Psoas muscle (tissue), 7 donors: ENCODE measurements at regions not wholly inside any gene's neighbourhood (a gene's known extent, or its start where the extent isn't known, plus 50 kb on each side); places are given as distances from the start of the nearest gene placed in this dataset.

ENCODE experiments used
- ATAC-seq, 4 donors: fragments of 200-7000 bp; cut with Tn5 transposase; one replicate each; pipeline ENCODE4 v1.9.1; 2020; ENCODE audit warnings: moderate library complexity in 3 of 4, mild to moderate bottlenecking in 2 of 4
- DNase-seq, 2 donors: peaks; one replicate each; pipeline ENCODE4 v3.0.0-alpha.2; 2020
- H3K27ac ChIP-seq: fragments of 200-600 bp; one replicate; pipeline ENCODE4 v1.8.0; 2022
- H3K27me3 ChIP-seq, 3 donors: fragments of 200-600 bp in 1 of 3; one replicate each; pipeline versions ENCODE4 v1.6.1 to v1.8.0; 2013 to 2022; ENCODE audit warnings: low read length in 2 of 3, mild to moderate bottlenecking in 2 of 3, moderate library complexity in 1 of 3; ENCODE audit not compliant: insufficient read depth in 3 of 3
- H3K36me3 ChIP-seq, 2 donors: fragments of 200-600 bp in 1 of 2; one replicate each; pipeline versions ENCODE4 v1.6.1 to v1.8.0; 2013 to 2022; ENCODE audit warnings: low read depth in 1 of 2, mild to moderate bottlenecking in 1 of 2, moderate library complexity in 1 of 2; ENCODE audit not compliant: insufficient read depth in 1 of 2
- H3K4me1 ChIP-seq: fragments of 200-600 bp; one replicate; pipeline ENCODE4 v1.8.0; 2022
- H3K4me3 ChIP-seq: fragments of 200-600 bp; one replicate; pipeline ENCODE4 v1.8.0; 2022; ENCODE audit warnings: mild to moderate bottlenecking
- H3K9me3 ChIP-seq: fragments of 200-600 bp; one replicate; pipeline ENCODE4 v1.8.0; 2022
- WGBS, 3 donors: extraction: QIAGEN DNeasy Blood & Tissue Kit; methylation state at CpG; one replicate each; pipeline versions ENCODE4 v1.1.6 to v1.1.7; 2013; 5-methylcytosine and 5-hydroxymethylcytosine counted together
- intact Hi-C, 2 donors: fragments of 100-400 bp; cut with DNase I; formaldehyde crosslinking; loops; one replicate each; pipeline versions ENCODE4 v1.11.0 to v1.14.2; 2022
- TF ChIP-seq, protein P1 (sequence below): fragments of 200-600 bp; IDR thresholded peaks from one replicate; pipeline ENCODE4 v1.8.0; 2022; ENCODE audit warnings: antibody characterized with exemption
- donor health status: healthy with polysubstance abuse.
- donor health status: DM: no; HTN: no; CAD: no; lungs with moderate emphysema.
- donor health status: Bipolar disorder and iron deficiency.
- donor health status: healthy.
- donor health status: DM: yes; HTN: yes; CAD: no.
- donor health status: DM: no; HTN: no; CAD: no.
- donor health status: DM: yes; HTN: yes; CAD: no.

DNA sequence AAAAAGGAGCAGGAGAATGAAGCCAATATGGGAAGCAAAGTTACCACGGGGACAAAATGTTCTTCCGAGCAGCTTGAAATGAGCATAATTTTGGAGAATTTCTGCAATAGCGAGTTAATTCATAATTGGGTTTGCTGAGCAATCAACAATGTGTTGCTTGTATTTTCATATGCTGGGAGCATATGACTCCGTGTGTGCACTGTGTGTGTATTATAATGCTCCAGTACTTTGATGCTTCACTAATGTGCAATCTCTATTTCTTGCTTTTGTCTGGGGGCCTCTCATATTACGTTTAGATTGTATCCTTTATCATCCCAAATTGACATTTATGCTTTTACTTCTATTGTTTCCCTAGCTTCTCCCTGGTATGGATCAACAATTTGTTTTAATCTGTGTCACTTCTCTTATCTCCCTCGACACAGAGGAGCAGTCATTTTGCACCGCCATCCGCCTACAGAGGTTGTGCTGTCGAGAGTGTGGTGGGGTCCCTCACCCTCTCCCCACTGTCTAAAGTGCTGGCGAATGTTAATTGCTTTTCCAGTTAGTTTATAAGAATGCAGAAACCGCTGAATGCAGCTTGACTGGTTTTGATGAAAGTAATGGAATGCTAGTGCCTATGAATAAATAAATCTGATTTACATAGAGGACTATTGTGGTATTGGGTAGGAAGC, 372.5 kb upstream of the WWC1 start:
- Histone ChIP-seq H3K9me3 (no peaks in the 10 kb centered on the region), H3K36me3 (no peaks in the 10 kb centered on the region), H3K27ac (no peak overlapping the region), H3K4me1 (no peaks in the 10 kb centered on the region), H3K27me3 (no peaks in the 10 kb centered on the region), H3K4me3 (no peak overlapping the region)
- TF ChIP-seq, protein P1, sequence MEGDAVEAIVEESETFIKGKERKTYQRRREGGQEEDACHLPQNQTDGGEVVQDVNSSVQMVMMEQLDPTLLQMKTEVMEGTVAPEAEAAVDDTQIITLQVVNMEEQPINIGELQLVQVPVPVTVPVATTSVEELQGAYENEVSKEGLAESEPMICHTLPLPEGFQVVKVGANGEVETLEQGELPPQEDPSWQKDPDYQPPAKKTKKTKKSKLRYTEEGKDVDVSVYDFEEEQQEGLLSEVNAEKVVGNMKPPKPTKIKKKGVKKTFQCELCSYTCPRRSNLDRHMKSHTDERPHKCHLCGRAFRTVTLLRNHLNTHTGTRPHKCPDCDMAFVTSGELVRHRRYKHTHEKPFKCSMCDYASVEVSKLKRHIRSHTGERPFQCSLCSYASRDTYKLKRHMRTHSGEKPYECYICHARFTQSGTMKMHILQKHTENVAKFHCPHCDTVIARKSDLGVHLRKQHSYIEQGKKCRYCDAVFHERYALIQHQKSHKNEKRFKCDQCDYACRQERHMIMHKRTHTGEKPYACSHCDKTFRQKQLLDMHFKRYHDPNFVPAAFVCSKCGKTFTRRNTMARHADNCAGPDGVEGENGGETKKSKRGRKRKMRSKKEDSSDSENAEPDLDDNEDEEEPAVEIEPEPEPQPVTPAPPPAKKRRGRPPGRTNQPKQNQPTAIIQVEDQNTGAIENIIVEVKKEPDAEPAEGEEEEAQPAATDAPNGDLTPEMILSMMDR: no peak
- ATAC-seq (no peak), DNase-seq (no peak)
- 33 to 39% (median 37%) methylated on average over 11 of the region's 11 CpGs for WGBS, 3 donors
- intact Hi-C loops: no loop called here

GRCh38 chr5:167920589-167920988, 370.9 kb upstream of the WWC1 start:
- TF ChIP-seq, protein P1: no peak
- Histone ChIP-seq H3K4me1 (no peaks in the 10 kb centered on the region), H3K4me3 (no peak overlapping the region), H3K27ac (no peak overlapping the region), H3K9me3 (no peaks in the 10 kb centered on the region), H3K27me3 (no peaks in the 10 kb centered on the region), H3K36me3 (no peaks in the 10 kb centered on the region)
- intact Hi-C loops: no loop called here
- DNase-seq: no peak
- WGBS, 3 donors: 67 to 72% (median 71%) methylated on average over 2 of the region's 2 CpGs
- no peak for ATAC-seq

- H3K36me3 ChIP-seq: no peaks in the 10 kb centered on the region
- H3K9me3 ChIP-seq: no peaks in the 10 kb centered on the region
- H3K27ac ChIP-seq: no peak overlapping the region
- no peak for ATAC-seq
- no peak for DNase-seq
- H3K27me3 ChIP-seq: no peaks in the 10 kb centered on the region
- no peak overlapping the region for H3K4me3 ChIP-seq
- no peaks in the 10 kb centered on the region for H3K4me1 ChIP-seq
- intact Hi-C loops: no loop called here
- TF ChIP-seq, protein P1: no peak
Observed at GRCh38 chr5:167921796-167922195, 369.6 kb upstream of the WWC1 start.

GRCh38 chr5:167923396-167923795, 368.0 kb upstream of the WWC1 start:
- no peaks in the 10 kb centered on the region for H3K36me3 ChIP-seq
- no peaks in the 10 kb centered on the region for H3K9me3 ChIP-seq
- H3K27ac ChIP-seq: no peak overlapping the region
- 71 to 85% (median 82%) methylated on average over 4 of the region's 4 CpGs for WGBS, 3 donors
- no peaks in the 10 kb centered on the region for H3K27me3 ChIP-seq
- TF ChIP-seq, protein P1: no peak
- no peak for ATAC-seq
- H3K4me1 ChIP-seq: no peaks in the 10 kb centered on the region
- no peak overlapping the region for H3K4me3 ChIP-seq
- intact Hi-C loops: no loop called here
- no peak for DNase-seq

GRCh38 chr5:167929841-167930240, 361.6 kb upstream of the WWC1 start:
- TF ChIP-seq, protein P1: no peak
- ATAC-seq (no peak), DNase-seq (no peak)
- Histone ChIP-seq H3K27me3 (no peaks in the 10 kb centered on the region), H3K4me1 (no peaks in the 10 kb centered on the region), H3K9me3 (no peaks in the 10 kb centered on the region), H3K36me3 (no peaks in the 10 kb centered on the region), H3K27ac (no peak overlapping the region), H3K4me3 (no peak overlapping the region)
- intact Hi-C loops: no loop called here
- 72 to 75% (median 74%) methylated on average over 3 of the region's 3 CpGs for WGBS, 3 donors
